GM23338 (cell line): ENCODE measurements at regions not wholly inside any gene's neighbourhood (a gene's known extent, or its start where the extent isn't known, plus 50 kb on each side); places are given as distances from the start of the nearest gene placed in this dataset.

ENCODE experiments used
- CREB1 ChIP-seq: fragments of 250-450 bp; sonication (Bioruptor Pico); IDR thresholded peaks from 2 replicates; pipeline ENCODE4 v1.5.0; 2020; ENCODE audit warnings: low read depth, mild to moderate bottlenecking, moderate library complexity
- CTCF ChIP-seq, 2 experiments: fragments of 200-600 bp in 1 of 2; sonication (generic) in 1 of 2; conservative IDR thresholded peaks; 2 replicates each; pipeline versions ENCODE4 v1.5.1 to v1.6.1; 2016 to 2017; ENCODE audit warnings: antibody characterized with exemption in 2 of 2, low read depth in 2 of 2, mild to moderate bottlenecking in 2 of 2, moderate library complexity in 1 of 2
- EZH2 ChIP-seq: fragments of 200-600 bp; sonication (generic); IDR thresholded peaks from one replicate; pipeline ENCODE4 v1.8.0; 2017; ENCODE audit warnings: antibody characterized with exemption, mild to moderate bottlenecking, low read depth; ENCODE audit not compliant: unreplicated experiment
- EZH2phosphoT487 ChIP-seq: fragments of 200-600 bp; sonication (generic); IDR thresholded peaks from one replicate; pipeline ENCODE4 v1.8.1; 2018; ENCODE audit warnings: antibody characterized with exemption; ENCODE audit not compliant: unreplicated experiment
- JUNB ChIP-seq: IDR thresholded peaks from one replicate; pipeline ENCODE4 v1.6.1; 2016; ENCODE audit warnings: antibody characterized with exemption; ENCODE audit not compliant: unreplicated experiment
- NANOG ChIP-seq: IDR thresholded peaks from 2 replicates; pipeline ENCODE4 v1.6.1; 2016; ENCODE audit warnings: antibody characterized with exemption, borderline replicate concordance
- POLR2AphosphoS5 ChIP-seq: IDR thresholded peaks from 2 replicates; pipeline ENCODE4 v1.6.1; 2016; ENCODE audit warnings: antibody characterized with exemption, low read depth
- REST ChIP-seq: IDR thresholded peaks from one replicate; pipeline ENCODE4 v1.6.1; 2018; ENCODE audit warnings: antibody characterized with exemption; ENCODE audit not compliant: unreplicated experiment
- ZNF331 ChIP-seq: fragments of 250-450 bp; sonication (Bioruptor Pico); IDR thresholded peaks from 2 replicates; pipeline ENCODE4 v1.5.0; 2020; ENCODE audit warnings: low read depth, mild to moderate bottlenecking, moderate library complexity
- ZNF462 ChIP-seq: fragments of 250-450 bp; sonication (Bioruptor Pico); IDR thresholded peaks from 2 replicates; pipeline ENCODE4 v1.5.0; 2020; ENCODE audit warnings: mild to moderate bottlenecking, moderate library complexity

- no peak for TF ChIP-seq ZNF331
- TF ChIP-seq CTCF (conservative IDR thresholded peaks at IDR 0.05; ENCODE audit: low read depth in 2 of 2): no peak
- no peak for TF ChIP-seq CREB1
- TF ChIP-seq EZH2: no peak
- no peak for TF ChIP-seq EZH2phosphoT487
- TF ChIP-seq POLR2AphosphoS5: no peak
- no peak for TF ChIP-seq REST
- no peak for TF ChIP-seq NANOG
- no peak for TF ChIP-seq ZNF462
- no peak for TF ChIP-seq JUNB
Measured at GRCh38 chr6:12649325-12649724, 67.2 kb upstream of the PHACTR1 start.
